MM.1S (cell line): ENCODE measurements at regions not wholly inside any gene's neighbourhood (a gene's known extent, or its start where the extent isn't known, plus 50 kb on each side); places are given as distances from the start of the nearest gene placed in this dataset.
A peak's percentile ranks its signal among the peaks of the same experiment; 100 is the strongest.

Source experiments
- DNase-seq: peaks from one replicate; pipeline ENCODE4 v3.0.0-alpha.2; 2015
- H2AFZ ChIP-seq: fragments of 300-600 bp; sonication (generic); 2 replicates; pipeline ENCODE4 v1.6.0; 2016; ENCODE audit warnings: antibody characterized with exemption, low read length
- H3F3A ChIP-seq: fragments of 300-600 bp; sonication (generic); 2 replicates; pipeline ENCODE4 v1.6.1; 2016; ENCODE audit warnings: mild to moderate bottlenecking, antibody characterized with exemption, low read length, moderate library complexity, mixed read lengths; ENCODE audit not compliant: insufficient read depth
- H3K27ac ChIP-seq: fragments of 300-600 bp; sonication (generic); 2 replicates; pipeline ENCODE4 v1.5.1; 2016; ENCODE audit warnings: mild to moderate bottlenecking, low read length
- H3K27me3 ChIP-seq: fragments of 300-600 bp; sonication (generic); replicated peaks from 2 replicates; pipeline ENCODE4 v1.6.0; 2016; ENCODE audit warnings: low read length; ENCODE audit not compliant: insufficient read depth
- H3K36me3 ChIP-seq: fragments of 300-600 bp; sonication (generic); replicated peaks from 2 replicates; pipeline ENCODE4 v1.6.1; 2016; ENCODE audit warnings: mild to moderate bottlenecking, low read length, mixed read lengths; ENCODE audit not compliant: insufficient read depth
- H3K4me1 ChIP-seq: fragments of 300-600 bp; sonication (generic); 2 replicates; pipeline ENCODE4 v1.6.1; 2016; ENCODE audit warnings: low read length, mixed read lengths
- H3K4me2 ChIP-seq: fragments of 300-600 bp; sonication (generic); 2 replicates; pipeline ENCODE4 v1.6.0; 2016; ENCODE audit warnings: low read depth, low read length
- H3K4me3 ChIP-seq: fragments of 300-600 bp; sonication (generic); 2 replicates; pipeline ENCODE4 v1.5.1; 2016; ENCODE audit warnings: low read length, mixed read lengths
- H3K79me2 ChIP-seq: fragments of 300-600 bp; sonication (generic); 2 replicates; pipeline ENCODE4 v1.6.1; 2016; ENCODE audit warnings: mixed run types, low read length, mixed read lengths
- H3K9ac ChIP-seq: fragments of 300-600 bp; sonication (generic); 2 replicates; pipeline ENCODE4 v1.6.1; 2016; ENCODE audit warnings: low read length, mixed read lengths
- H3K9me2 ChIP-seq: fragments of 300-600 bp; sonication (generic); replicated peaks from 2 replicates; pipeline ENCODE4 v1.6.1; 2016; ENCODE audit warnings: mild to moderate bottlenecking, low read length, mixed read lengths; ENCODE audit not compliant: insufficient read depth
- H3K9me3 ChIP-seq: fragments of 300-600 bp; sonication (generic); replicated peaks from 2 replicates; pipeline ENCODE4 v1.6.1; 2016; ENCODE audit warnings: mild to moderate bottlenecking, low read length, mixed read lengths; ENCODE audit not compliant: insufficient read depth
- H4K20me1 ChIP-seq: fragments of 300-600 bp; sonication (generic); 2 replicates; pipeline ENCODE4 v1.6.1; 2016; ENCODE audit warnings: mild to moderate bottlenecking, low read length, moderate library complexity, mixed read lengths; ENCODE audit not compliant: insufficient read depth
- EZH2 ChIP-seq: fragments of 300-600 bp; sonication (generic); optimal IDR thresholded peaks from 2 replicates; pipeline ENCODE3; 2017; ENCODE audit warnings: low read depth, mild to moderate bottlenecking, antibody characterized with exemption, low read length, mixed read lengths
- EZH2phosphoT487 ChIP-seq: fragments of 300-600 bp; sonication (generic); IDR thresholded peaks from 2 replicates; pipeline ENCODE4 v1.6.1; 2018; ENCODE audit warnings: antibody characterized with exemption, low read length
- TF ChIP-seq, protein P1 (sequence below): fragments of 300-600 bp; sonication (generic); IDR thresholded peaks from 2 replicates; pipeline ENCODE4 v1.5.1; 2016; ENCODE audit warnings: antibody characterized with exemption, low read length, mixed read lengths

DNA sequence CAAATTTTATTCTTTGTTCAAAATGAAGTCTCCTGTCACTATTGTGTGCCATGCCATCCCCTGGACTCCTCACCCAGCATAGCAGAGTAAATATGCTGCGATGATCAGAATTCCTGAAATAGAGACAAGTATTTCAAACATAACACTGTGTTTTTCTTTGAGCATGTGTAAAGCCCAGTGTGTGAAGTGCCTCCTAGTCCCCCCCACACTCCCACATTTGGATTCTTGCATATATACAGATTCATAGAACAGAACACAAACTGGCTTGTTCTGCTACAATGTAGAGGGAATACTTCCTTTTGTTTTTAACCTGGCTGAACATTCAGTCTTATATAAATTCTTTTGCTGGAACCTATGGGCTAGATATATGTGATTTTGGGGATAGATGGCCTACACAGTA is 84.9 kb downstream of the NUDT12 start:
- no peak overlapping the region for H3K27ac ChIP-seq
- H3K9me2 ChIP-seq = no peaks in the 10 kb centered on the region
- no peak overlapping the region for H3K4me3 ChIP-seq
- no peak overlapping the region for H3K4me2 ChIP-seq
- no peaks in the 10 kb centered on the region for H3K4me1 ChIP-seq
- no peak overlapping the region for H2AFZ ChIP-seq
- no peaks in the 10 kb centered on the region for H3K36me3 ChIP-seq
- no peak overlapping the region for H3K9ac ChIP-seq
- no peaks in the 10 kb centered on the region for H3F3A ChIP-seq
- no peaks in the 10 kb centered on the region for H3K27me3 ChIP-seq
- no peaks in the 10 kb centered on the region for H3K9me3 ChIP-seq
- no peaks in the 10 kb centered on the region for H4K20me1 ChIP-seq
- no peaks in the 10 kb centered on the region for H3K79me2 ChIP-seq
- no peak for DNase-seq
- TF ChIP-seq EZH2phosphoT487 (no peak), EZH2 (no peak)
- TF ChIP-seq, protein P1, sequence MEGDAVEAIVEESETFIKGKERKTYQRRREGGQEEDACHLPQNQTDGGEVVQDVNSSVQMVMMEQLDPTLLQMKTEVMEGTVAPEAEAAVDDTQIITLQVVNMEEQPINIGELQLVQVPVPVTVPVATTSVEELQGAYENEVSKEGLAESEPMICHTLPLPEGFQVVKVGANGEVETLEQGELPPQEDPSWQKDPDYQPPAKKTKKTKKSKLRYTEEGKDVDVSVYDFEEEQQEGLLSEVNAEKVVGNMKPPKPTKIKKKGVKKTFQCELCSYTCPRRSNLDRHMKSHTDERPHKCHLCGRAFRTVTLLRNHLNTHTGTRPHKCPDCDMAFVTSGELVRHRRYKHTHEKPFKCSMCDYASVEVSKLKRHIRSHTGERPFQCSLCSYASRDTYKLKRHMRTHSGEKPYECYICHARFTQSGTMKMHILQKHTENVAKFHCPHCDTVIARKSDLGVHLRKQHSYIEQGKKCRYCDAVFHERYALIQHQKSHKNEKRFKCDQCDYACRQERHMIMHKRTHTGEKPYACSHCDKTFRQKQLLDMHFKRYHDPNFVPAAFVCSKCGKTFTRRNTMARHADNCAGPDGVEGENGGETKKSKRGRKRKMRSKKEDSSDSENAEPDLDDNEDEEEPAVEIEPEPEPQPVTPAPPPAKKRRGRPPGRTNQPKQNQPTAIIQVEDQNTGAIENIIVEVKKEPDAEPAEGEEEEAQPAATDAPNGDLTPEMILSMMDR = no peak

DNA sequence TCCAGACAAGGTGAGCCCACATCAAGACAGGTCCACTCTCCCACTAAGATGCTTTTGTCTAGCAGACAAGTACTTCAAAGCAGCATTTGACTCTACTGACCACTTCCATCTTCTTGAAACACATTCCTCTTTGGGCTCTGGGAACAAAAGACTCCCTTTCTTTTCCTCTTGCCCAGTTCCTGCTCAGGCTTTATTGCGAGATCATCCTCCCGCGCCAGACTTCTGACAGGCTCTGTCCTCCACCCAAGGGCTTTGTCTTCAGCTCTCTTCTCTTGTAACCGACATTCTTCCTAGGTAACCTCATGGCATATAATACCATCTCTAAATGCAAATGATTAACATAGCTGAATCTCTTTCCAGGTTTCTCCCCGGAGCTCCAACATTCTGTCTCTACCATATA is 85.8 kb downstream of the NUDT12 start:
- no peak overlapping the region for H3K9ac ChIP-seq
- no peak overlapping the region for H3K27ac ChIP-seq
- no peaks in the 10 kb centered on the region for H3F3A ChIP-seq
- no peak overlapping the region for H3K4me2 ChIP-seq
- no peaks in the 10 kb centered on the region for H4K20me1 ChIP-seq
- H3K36me3 ChIP-seq = no peaks in the 10 kb centered on the region
- TF ChIP-seq EZH2 = no peak
- TF ChIP-seq, protein P1 = no peak
- no peak for TF ChIP-seq EZH2phosphoT487
- H2AFZ ChIP-seq = no peak overlapping the region
- no peaks in the 10 kb centered on the region for H3K9me2 ChIP-seq
- no peak for DNase-seq
- no peaks in the 10 kb centered on the region for H3K9me3 ChIP-seq
- H3K4me3 ChIP-seq = no peak overlapping the region
- H3K79me2 ChIP-seq = no peaks in the 10 kb centered on the region
- no peaks in the 10 kb centered on the region for H3K4me1 ChIP-seq
- H3K27me3 ChIP-seq = no peaks in the 10 kb centered on the region

DNA sequence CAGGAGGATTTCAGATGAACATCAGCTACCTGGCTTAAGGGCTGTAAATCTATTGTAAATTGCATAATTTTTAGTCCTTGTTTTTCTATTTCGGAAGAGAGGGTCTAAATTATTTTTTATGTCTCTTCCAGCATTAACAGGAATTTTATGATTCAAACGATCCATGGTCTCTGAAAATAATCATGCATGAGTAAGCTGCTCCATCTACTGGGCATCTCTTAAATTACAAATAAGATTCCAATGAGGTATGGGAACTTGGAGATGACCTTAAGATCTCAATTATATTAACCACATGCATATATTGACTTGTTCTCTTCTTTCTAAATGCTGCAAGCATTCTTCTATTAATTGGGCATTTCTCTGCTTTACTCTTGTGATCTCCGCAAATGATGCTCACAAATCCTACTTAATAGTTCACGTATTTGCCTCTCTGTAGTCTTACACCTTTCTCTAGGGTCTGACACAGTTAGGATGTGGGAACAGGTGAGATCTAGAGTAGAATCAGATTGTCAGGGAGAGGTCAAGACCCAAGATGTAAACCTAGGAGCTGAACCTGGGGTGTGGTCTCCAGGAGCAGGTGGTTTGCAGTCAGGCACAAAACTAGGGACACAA is 86.9 kb downstream of the NUDT12 start:
- DNase-seq = peak; percentile 50
- no peak overlapping the region for H3K9ac ChIP-seq
- H3K27me3 ChIP-seq = no peaks in the 10 kb centered on the region
- no peaks in the 10 kb centered on the region for H4K20me1 ChIP-seq
- no peaks in the 10 kb centered on the region for H3K36me3 ChIP-seq
- H3K4me2 ChIP-seq = no peak overlapping the region
- no peak for TF ChIP-seq EZH2
- TF ChIP-seq, protein P1 = peak; percentile 64
- no peaks in the 10 kb centered on the region for H3K9me2 ChIP-seq
- H2AFZ ChIP-seq = no peak overlapping the region
- no peaks in the 10 kb centered on the region for H3K4me1 ChIP-seq
- H3K9me3 ChIP-seq = no peaks in the 10 kb centered on the region
- no peak overlapping the region for H3K27ac ChIP-seq
- no peak overlapping the region for H3K4me3 ChIP-seq
- H3K79me2 ChIP-seq = no peaks in the 10 kb centered on the region
- H3F3A ChIP-seq = no peaks in the 10 kb centered on the region
